HG02759 (cell line): ENCODE measurements at regions not wholly inside any gene's neighbourhood (a gene's known extent, or its start where the extent isn't known, plus 50 kb on each side); places are given as distances from the start of the nearest gene placed in this dataset.

Experiments used
- ATAC-seq: cut with Tn5 transposase; IDR thresholded peaks from one replicate; pipeline ENCODE4 v1.9.1; 2021; ENCODE audit warnings: mild to moderate bottlenecking, moderate library complexity; ENCODE audit not compliant: unreplicated experiment

GRCh38 chr16:79449067-79449769, 151.3 kb downstream of the MAF start:
- no peak for ATAC-seq

- ATAC-seq: no peak
Observed at GRCh38 chr16:79444572-79444971, 156.0 kb downstream of the MAF start.

GRCh38 chr16:79439901-79440300, 160.6 kb downstream of the MAF start:
- no peak for ATAC-seq

GRCh38 chr16:79437764-79438751, 162.5 kb downstream of the MAF start:
- no peak for ATAC-seq

GRCh38 chr16:79436885-79437284, 163.7 kb downstream of the MAF start:
- ATAC-seq: no peak

GRCh38 chr16:79434771-79435170, 165.8 kb downstream of the MAF start:
- no peak for ATAC-seq

GRCh38 chr16:79434092-79434491, 166.4 kb downstream of the MAF start:
- ATAC-seq: no peak

- no peak for ATAC-seq
Observed at GRCh38 chr16:79431923-79432322, 168.6 kb downstream of the MAF start.

GRCh38 chr16:79430191-79430678, 170.3 kb downstream of the MAF start:
- no peak for ATAC-seq

GRCh38 chr16:79429381-79430190, 171.0 kb downstream of the MAF start:
- no peak for ATAC-seq

- ATAC-seq: no peak
Observed at GRCh38 chr16:79426663-79427062, 173.9 kb downstream of the MAF start.

GRCh38 chr16:79422064-79422463, 178.5 kb downstream of the MAF start:
- ATAC-seq: no peak

GRCh38 chr16:79421126-79421525, 179.4 kb downstream of the MAF start:
- ATAC-seq: no peak

GRCh38 chr16:79420493-79420892, 180.0 kb downstream of the MAF start:
- ATAC-seq: no peak

GRCh38 chr16:79419148-79419547, 181.4 kb downstream of the MAF start:
- ATAC-seq: no peak

GRCh38 chr16:79417601-79418008, 182.9 kb downstream of the MAF start:
- no peak for ATAC-seq

- no peak for ATAC-seq
Observed at GRCh38 chr16:79415983-79416640, 184.4 kb downstream of the MAF start.

- ATAC-seq: no peak
Observed at GRCh38 chr16:79412783-79413225, 187.7 kb downstream of the MAF start.

GRCh38 chr16:79411805-79412204, 188.7 kb downstream of the MAF start:
- no peak for ATAC-seq

- no peak for ATAC-seq
Observed at GRCh38 chr16:79411357-79411756, 189.2 kb downstream of the MAF start.
